EL (cell line): ENCODE measurements at regions not wholly inside any gene's neighbourhood (a gene's known extent, or its start where the extent isn't known, plus 50 kb on each side); places are given as distances from the start of the nearest gene placed in this dataset.

Experiments used
- DNase-seq: peaks from one replicate; pipeline ENCODE4 v3.0.0-alpha.2; 2016

DNA sequence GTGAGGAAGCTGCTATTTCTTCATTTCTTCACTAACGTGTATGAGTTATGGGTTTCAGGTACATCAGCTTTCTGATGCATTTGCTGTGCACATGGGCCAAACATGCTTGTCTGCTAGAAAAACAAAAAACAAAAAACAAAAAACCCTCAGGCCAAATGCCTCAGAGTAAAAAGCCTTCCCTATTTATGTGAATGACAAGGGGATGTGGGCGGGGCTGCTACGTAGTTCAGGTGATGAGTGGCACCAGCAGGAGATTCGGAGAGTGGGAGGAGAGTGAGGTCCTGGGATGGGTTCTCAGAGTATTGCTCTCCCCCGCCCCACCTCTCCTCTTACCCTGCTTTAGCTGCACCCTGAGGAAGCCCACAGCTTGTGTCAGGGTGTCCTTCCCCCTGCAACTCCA is 596.8 kb upstream of the JAG1 start:
- no peak for DNase-seq

- DNase-seq, result no peak
Measured at GRCh38 chr20:11271319-11271718, 597.5 kb upstream of the JAG1 start.

- no peak for DNase-seq
Measured at GRCh38 chr20:11271920-11272594, 598.3 kb upstream of the JAG1 start.

- peak; percentile 65 for DNase-seq
Measured at GRCh38 chr20:11274141-11274594, 600.4 kb upstream of the JAG1 start.

DNA sequence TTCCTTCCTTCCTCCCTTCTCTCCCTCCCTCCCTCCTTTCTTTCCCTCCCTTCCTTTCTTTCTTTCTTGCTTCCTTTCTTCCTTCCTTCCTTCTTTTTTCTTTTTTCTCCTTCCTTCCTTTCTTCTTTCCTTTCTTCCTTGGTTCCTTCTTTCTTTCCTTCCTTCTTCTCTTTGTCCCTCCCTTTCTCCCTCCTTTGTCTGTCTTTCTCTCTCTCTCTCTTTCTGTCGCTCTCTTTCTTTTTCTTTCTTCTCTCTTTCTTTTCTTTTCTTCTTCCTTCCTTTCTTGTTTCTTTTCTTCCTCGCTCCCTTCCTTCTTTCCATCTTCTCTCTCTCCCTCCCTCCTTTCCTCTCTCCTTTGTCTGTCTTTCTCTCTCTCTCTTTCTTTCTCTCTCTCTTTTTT is 601.9 kb upstream of the JAG1 start:
- no peak for DNase-seq

GRCh38 chr20:11277170-11277569 is 603.4 kb upstream of the JAG1 start:
- no peak for DNase-seq

GRCh38 chr20:11277858-11278257 is 604.1 kb upstream of the JAG1 start:
- no peak for DNase-seq

DNA sequence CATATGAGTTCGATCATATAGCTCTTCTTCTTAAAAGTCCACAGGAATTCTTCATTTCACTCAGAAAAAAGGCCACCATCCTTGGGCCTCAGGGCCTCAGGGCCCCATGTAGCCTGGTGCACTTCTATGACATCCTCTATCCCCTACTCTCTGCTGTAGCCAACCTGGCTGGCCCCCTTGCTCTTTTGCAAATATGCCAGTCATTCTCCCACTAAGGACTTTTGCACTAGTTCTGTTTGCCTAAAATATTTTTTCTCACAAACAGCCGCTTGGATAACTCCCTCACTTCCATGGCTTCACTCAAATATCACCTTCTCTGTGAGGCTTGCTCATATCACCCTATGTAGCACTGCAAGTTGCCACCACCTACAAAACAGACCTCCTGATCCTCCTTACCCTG is 604.7 kb upstream of the JAG1 start:
- no peak for DNase-seq

DNA sequence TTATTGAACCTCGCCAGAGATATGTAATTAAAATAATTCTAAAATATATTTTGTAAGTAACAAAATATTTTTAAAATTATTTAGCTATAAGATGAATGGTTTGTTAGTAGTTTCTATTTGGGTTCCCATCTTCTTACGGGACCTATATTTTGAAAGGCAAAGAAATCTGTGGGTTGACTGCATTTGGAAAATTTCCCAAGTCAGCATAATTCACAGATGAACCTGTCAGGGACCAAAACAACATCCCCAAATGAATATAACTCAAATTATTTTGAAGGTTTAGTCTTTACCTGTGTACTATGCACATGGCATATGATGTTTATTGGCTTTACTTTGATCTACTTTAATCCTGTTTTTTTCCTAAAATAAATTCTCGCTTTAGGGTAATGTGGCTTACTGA is 607.4 kb upstream of the JAG1 start:
- no peak for DNase-seq

DNA sequence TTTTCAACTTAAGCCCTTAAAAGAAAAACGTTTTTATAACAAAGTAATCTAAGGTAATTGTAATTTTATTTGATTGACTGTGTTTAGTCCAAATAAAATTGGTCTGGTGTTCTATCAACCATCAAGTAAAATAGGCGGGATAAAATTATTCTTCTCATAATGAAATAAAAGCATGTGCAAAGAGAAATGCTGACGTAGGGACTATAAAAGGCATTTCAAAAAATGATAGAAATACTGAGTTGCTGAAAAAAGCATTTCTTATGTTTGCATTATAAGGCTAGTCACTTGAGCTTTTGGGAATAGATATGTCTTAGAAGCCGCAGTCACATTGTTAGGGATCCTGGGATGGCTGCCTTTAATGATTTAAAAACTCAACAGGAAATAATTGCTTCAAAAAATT is 608.0 kb upstream of the JAG1 start:
- no peak for DNase-seq

DNA sequence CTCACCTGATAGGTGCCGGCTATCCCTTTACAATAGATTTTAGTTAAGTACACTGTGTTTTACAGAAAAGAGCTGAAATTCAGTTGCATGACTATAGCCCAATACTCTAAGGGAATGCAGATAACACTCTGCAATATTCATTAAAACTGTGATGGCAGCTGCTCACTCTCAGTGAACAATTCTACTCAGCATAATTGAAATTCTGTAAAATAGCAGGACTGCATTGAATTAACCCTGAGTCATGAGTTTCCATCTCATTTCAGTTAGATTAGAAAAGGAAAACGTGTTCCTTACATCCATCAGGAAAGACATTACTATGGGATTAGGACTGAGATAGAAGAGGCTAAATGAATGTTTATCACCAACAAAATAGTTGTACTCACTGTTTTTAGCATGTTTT is 613.3 kb upstream of the JAG1 start:
- no peak for DNase-seq

DNA sequence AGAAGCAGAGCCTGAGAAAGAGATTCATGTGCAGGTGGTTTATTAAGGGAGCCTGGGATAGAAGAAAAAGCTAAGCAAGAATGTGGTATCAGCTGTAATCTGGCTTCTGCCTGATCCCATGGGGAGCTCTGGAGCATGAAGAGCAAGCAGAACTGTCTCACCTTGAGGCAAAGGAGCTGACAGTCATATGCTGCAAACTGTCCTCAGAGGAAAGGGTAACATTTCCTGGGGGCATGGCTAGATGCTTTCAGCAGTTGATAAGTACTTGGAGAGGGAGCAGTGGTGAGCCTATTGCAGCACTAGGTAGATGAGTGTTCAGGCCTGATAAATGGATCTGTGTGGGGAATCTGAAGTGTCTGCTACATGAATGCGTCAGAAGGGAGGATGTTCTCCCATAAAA is 621.5 kb upstream of the BTBD3 start:
- DNase-seq, result no peak

GRCh38 chr20:11296951-11297350 is 620.7 kb upstream of the BTBD3 start:
- no peak for DNase-seq

- DNase-seq, result no peak
Measured at GRCh38 chr20:11301699-11302098, 616.0 kb upstream of the BTBD3 start.

- DNase-seq, result peak; percentile 71
Measured at GRCh38 chr20:11302436-11302835, 615.3 kb upstream of the BTBD3 start.

GRCh38 chr20:11304795-11305194 is 612.9 kb upstream of the BTBD3 start:
- no peak for DNase-seq

GRCh38 chr20:11305406-11305805 is 612.3 kb upstream of the BTBD3 start:
- no peak for DNase-seq

DNA sequence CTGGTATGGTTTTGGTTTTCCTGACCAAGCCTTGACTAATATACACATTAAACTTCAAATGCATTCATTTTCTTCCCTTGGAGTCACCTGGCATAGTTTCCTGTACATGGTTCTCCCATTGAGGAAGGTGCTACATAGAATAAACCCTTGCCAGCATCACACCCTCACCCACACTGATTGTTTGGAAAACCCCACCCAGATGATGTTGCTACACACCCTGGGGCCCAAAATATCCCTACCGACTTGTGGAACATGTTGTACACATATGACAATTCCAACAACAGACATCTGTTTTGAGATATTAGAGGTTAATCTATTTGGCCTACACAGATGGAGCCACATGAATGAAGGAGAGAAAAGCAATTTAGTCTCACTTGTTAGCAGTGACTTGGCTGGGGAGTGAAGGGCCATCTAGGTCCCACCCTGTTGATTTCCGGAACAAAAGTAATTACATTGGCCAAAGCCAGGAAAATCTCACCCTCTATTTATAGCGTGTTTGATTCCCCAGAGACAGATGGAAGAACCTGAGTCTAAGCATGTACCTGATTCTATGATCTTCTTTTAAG is 606.0 kb upstream of the BTBD3 start:
- no peak for DNase-seq

GRCh38 chr20:11315525-11315924 is 602.2 kb upstream of the BTBD3 start:
- DNase-seq, result no peak

- no peak for DNase-seq
Measured at GRCh38 chr20:11316244-11316643, 601.4 kb upstream of the BTBD3 start.

- DNase-seq, result no peak
Measured at GRCh38 chr20:11320033-11320432, 597.7 kb upstream of the BTBD3 start.

- no peak for DNase-seq
Measured at GRCh38 chr20:11323816-11324215, 593.9 kb upstream of the BTBD3 start.

DNA sequence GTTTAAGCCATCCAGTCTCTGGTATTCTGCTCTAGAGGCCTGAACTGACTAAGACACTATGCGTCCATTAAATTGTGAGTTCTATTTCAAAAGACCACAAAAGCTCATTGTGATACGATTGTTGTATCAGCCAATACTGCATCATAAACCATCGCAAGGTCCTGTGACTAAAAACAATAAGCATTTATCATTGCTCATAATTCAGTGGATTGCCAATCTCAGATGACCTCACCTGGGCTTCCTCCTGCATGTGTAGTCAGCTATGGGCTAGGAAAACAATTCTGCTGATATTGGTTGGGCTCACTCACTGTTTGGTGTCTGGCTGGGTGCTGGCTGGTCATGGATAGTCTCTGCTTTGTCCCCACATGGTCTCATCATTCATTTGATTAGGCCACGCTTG is 592.7 kb upstream of the BTBD3 start:
- DNase-seq, result no peak

- no peak for DNase-seq
Measured at GRCh38 chr20:11328839-11329238, 588.9 kb upstream of the BTBD3 start.

GRCh38 chr20:11329271-11329670 is 588.4 kb upstream of the BTBD3 start:
- DNase-seq, result no peak
